ENCODE measurements at regions not wholly inside any gene's neighbourhood (a gene's known extent, or its start where the extent isn't known, plus 50 kb on each side); places are given as distances from the start of the nearest gene placed in this dataset.

- no peak for TF ChIP-seq ZFX (IDR thresholded peaks at IDR 0.05)
- TF ChIP-seq CTCF (conservative IDR thresholded peaks at IDR 0.05), result peak; percentile 8
- no peak overlapping the region for H3K27ac ChIP-seq
Measured at GRCh38 chr10:125370578-125370977, 210.2 kb upstream of the CTBP2 start.

GRCh38 chr10:125369382-125370326, 209.3 kb upstream of the CTBP2 start:
- no peak overlapping the region for H3K27ac ChIP-seq
- no peak for TF ChIP-seq CTCF (conservative IDR thresholded peaks at IDR 0.05)

GRCh38 chr10:125368146-125368545, 207.8 kb upstream of the CTBP2 start:
- no peak overlapping the region for H3K27ac ChIP-seq
- TF ChIP-seq ZFX (IDR thresholded peaks at IDR 0.05) (no peak), CTCF (conservative IDR thresholded peaks at IDR 0.05) (no peak)

- TF ChIP-seq ZFX (IDR thresholded peaks at IDR 0.05) (no peak), CTCF (conservative IDR thresholded peaks at IDR 0.05) (no peak)
- no peak overlapping the region for H3K27ac ChIP-seq
Measured at GRCh38 chr10:125363791-125364190, 203.4 kb upstream of the CTBP2 start.

GRCh38 chr10:125362950-125363349, 202.6 kb upstream of the CTBP2 start:
- H3K27ac ChIP-seq, result no peak overlapping the region
- TF ChIP-seq CTCF (conservative IDR thresholded peaks at IDR 0.05), result no peak
- TF ChIP-seq ZFX (IDR thresholded peaks at IDR 0.05), result no peak

GRCh38 chr10:125359401-125359800, 199.0 kb upstream of the CTBP2 start:
- TF ChIP-seq ZFX (IDR thresholded peaks at IDR 0.05) (no peak), CTCF (conservative IDR thresholded peaks at IDR 0.05) (no peak)
- H3K27ac ChIP-seq, result no peak overlapping the region

- TF ChIP-seq ZFX (IDR thresholded peaks at IDR 0.05) (no peak), CTCF (conservative IDR thresholded peaks at IDR 0.05) (no peak)
- H3K27ac ChIP-seq, result no peak overlapping the region
Measured at GRCh38 chr10:125355657-125356056, 195.3 kb upstream of the CTBP2 start.
